HPDE6-E6E7 (cell line): ENCODE measurements at regions not wholly inside any gene's neighbourhood (a gene's known extent, or its start where the extent isn't known, plus 50 kb on each side); places are given as distances from the start of the nearest gene placed in this dataset.
"Not testable (repeated sequence)": the region's sequence is repeated elsewhere in the genome, so short reads cannot be mapped to it uniquely, and the experiment has no call there.

Experiments
- DNase-seq: peaks from one replicate; pipeline ENCODE4 v3.0.0; 2011; ENCODE audit warnings: missing footprints; ENCODE audit errors: extremely low spot score

DNA sequence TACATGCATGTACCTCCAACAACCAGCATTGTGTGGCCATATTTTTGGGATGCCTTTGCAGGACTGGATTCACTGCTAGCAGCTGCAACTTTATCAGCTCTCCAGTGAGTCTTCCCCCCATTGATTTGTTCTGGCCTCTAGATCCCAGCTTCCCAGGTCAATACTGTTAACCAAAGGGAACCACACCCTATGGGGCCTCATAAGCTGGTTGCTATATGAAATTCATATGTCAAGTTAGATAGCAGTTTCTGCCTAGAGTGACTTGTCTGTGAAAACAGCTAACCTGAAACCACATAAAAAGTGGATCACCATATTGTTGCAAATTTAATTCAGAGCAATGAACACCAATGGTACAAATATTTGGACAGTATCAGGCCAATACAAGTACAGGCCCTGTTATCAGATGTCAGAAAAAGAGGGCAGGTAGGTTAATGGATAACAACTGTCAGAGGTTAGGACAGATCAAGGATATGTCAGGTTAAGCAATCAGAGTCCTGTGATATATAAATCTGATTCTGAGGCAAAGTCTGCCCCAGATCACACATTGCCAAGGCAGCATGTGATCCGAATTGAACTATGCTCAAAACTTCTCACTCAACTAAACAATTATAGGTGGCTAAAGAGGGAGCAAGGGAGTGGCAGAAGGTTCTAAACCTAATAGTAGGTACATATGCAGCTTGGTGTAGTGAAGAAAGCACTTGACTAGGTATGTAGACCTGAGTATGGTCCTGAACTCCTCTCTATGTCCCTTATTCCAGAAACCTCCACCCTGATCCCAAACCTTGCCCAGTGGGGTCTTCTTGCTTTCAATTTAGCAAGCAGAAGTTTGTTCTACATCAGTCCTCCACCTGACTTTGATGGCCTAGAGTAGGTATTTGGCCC is 94.7 kb upstream of the FOXN2 start:
- no peak for DNase-seq

DNA sequence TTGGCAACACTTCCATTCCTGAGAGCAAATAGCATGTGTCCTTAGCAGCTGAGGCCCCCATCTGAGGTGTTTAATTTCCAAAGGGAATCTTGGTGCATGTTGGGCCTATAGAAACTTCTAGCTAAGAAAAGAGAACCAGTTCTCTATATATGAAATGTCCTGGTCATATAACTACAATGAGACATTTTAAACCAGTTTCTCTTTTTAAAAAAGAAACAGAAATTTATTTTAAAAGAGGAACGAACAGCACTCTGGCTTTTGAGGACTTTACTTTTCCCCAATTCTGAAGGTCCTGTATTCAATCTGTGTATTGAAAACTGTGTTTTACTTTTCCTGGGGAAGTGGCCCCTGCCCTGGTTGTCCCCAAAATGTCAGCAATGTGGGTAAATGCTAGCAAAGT is 94.0 kb upstream of the FOXN2 start:
- DNase-seq = no peak

DNA sequence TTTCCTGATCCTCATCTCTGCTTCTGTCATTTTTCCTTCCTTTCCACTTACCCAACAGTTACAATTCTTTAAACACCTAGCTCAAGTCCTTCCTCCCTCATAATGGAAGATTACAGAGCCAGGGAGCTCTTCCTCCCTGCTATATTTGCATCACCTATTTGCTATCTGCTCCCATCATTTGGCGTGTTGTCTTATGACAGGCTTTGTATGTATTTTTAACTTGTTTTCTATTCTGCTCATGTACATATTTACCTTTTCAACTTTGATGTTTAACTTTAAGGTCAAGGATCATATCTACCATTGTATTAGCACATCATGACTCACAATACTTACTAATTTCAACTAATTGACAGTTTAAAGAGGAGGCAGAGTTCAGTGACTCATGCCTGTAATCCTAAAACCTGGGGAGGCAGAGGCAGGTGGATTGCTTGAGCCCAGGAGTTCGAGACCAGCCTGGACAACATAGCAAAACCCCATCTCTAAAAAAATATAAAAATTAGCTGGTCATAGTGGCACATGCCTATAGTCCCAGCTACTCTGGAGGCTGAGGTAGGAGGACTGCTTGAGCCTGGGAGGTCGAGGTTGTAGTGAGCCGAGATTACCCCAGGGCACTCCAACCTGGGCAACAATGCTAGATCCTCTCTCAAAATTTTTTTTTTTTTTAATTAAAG is 92.5 kb upstream of the FOXN2 start:
- peak; percentile 50 for DNase-seq

DNA sequence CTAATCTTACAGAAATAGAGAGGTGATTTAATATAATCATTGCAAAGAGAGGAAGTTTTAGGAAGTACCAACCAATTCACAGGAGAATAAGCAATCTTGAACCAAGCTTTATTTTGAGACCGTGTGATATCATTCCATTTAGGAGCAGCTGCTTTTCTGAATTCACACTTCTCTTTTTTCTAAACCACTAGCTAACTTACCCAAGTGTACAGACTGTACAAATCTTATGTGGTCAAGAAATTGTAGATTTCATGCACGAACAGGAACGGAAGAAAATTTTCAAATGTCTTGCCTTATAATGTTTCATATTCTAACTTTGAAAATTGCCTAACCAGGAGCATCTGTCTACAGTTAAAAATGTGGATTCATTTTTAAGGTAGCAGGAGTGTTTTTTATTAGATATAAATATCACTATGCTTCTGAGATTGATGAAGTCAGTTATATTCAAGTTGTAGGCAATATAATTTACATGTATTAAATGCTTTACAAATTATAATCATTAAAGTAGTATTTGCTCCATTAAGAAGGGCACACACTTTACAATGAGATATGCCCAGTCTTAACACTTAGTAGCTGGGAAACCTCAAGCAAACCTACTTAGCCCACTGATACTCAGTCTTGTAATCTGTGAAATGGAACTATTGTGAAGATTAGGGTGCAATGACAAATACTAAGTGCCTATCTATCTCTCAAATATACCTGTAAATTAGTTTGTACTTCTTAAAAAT is 86.7 kb upstream of the FOXN2 start:
- DNase-seq = no peak

DNA sequence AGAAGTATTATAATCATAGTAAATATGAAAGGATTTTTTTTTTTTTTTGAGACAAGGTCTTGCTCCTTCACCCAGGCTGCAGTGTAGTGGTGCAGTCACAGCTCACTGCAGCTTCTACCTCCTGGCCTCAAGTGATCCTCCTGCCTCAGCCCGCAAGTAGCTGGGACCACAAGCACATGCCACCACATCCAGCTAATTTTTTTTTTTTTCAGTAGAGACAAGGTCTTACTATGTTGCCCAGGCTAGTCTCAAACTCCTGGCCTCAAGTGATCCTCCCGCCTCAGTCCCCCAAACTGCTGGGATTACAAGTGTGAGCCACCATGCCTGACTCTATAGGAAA is 86.2 kb upstream of the FOXN2 start:
- DNase-seq = no peak

DNA sequence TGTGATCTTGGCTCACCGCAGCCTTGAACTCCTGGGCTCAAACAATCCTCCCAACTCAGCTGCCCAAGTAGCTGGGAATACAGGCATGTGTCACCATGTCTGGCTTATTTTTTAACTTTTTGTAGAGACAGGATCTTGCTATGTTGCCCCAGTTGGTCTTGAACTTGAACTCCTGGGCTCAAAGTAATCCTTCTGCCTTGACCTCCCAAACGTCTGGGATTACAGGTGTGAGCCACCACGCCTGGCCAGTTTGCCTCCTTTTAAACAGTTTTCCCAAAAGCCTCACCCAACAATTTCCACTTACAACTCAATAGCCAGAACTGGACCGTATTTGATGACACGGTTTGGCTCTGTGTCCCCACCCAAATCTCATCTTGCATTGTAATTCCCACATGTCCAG is 85.4 kb upstream of the FOXN2 start:
- no peak for DNase-seq

DNA sequence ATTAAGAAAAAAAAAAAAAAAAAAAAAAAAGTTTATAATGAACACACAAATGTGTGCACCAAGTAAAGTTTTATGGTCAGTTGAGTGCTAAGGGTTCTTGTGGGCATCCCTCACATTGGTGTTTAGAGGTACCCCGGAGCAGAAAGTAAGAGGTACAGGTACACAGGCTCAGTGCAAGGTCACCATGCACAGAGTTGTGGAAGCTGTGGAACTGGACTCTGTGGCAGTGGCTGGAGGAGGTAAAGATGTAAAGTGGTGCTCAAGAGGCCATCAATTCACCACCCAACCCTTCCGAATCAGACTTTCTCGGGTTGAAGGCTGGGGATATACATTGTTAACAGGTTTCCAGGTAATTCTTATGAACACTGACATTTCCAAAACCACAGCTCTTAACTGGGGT is 83.6 kb upstream of the FOXN2 start:
- DNase-seq = no peak

DNA sequence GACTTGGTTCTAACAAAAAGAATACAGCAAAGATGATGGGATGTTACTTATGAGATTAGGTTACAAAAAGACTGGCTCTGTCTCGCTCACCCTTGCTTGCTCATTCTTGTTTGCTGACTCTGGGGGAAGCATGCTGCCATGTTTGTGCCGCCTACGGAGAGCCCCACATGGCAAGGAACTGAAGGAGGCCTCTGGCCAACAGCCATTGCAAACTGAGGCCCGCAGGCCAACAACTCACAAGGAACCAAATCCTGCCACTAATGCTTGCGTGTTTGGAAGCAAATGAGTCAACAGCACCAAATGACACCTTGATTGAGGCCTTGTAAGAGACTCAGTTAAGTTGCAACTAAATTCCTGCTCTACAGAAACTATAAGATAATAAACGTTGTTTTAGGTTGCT is 82.1 kb upstream of the FOXN2 start:
- DNase-seq = no peak

DNA sequence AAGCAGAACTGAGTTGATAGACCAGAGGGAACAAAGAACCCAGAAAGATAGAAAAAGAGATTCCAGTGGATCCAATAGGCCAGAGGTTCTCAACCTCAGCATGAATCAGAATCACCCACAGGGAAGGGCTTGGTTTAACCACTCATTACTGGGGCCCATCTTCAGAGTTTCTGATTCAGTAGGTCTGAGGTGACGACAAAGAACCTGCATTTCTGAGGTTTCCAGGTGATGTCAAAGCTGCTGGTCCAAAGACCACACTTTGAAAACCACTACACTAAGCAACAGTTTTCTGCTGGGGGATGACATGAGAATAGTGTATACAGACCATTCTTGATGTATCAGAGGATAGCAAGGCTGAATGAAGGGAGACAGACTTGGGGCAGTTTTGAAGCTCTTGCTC is 81.5 kb upstream of the FOXN2 start:
- no peak for DNase-seq

DNA sequence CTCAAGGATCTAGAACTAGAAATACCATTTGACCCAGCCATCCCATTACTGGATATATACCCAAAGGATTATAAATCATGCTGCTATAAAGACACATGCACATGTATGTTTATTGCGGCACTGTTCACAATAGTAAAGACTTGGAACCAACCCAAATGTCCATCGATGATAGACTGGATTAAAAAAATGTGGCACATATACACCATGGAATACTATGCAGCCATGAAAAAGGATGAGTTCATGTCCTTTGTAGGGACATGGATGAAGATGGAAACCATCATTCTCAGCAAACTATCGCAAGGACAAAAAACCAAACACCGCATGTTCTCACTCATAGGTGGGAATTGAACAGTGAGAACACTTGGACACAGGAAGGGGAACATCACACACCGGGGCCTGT is 80.7 kb upstream of the FOXN2 start:
- DNase-seq = not testable (repeated sequence)

DNA sequence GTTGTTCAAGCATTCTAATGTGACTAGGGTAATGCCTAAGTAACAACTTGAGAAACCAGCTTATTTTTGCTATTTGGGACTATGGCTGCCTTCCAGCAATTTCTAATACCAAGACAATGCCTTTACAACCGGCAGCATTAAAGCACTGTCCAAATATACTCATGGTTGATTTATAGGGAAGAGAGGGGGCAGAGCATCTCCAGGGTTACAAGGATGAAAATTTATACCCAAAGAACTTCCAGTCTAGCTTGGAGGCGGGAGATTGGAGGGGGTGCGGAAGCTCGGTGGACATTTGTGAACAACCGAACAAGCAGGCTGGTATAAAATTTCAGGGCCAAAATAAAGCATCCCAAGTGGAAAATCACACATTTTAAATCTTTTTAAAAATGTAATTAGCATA is 79.4 kb upstream of the FOXN2 start:
- no peak for DNase-seq

DNA sequence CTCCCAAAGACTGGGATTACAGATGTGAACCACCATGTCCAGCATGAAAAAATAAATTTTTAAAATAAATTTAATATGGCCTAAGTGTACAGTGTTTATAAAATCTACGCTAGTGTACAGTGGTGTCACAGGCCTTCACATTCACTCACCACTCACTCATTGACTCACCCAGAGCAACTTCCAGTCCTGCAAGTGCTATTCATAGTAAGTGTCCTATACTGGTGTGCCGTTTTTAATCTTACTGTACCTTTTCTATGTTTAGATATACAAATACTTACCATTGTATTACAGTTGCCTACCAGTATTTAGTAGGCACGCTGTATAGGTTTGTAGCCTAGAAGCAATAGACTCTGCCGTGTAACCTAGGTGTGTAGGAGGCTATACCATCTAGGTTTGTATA is 76.1 kb upstream of the FOXN2 start:
- no peak for DNase-seq

DNA sequence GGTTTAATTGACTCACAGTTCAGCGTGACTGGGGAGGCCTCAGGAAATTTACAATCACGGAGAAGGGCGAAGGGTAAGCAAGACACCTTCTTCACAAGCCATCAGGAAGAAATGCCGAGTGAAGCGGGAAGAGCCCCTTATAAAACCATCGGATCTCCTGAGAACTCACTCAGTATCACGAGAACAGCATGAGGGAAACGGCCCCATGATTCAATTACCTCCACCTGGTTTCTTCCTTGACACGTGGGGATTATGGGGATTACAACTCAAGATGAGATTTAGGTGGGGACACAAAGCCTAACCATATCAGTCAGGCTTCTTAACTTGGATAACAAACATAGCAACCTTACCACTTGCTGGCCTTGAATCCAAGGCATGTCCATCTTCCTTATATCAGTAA is 73.6 kb upstream of the FOXN2 start:
- DNase-seq = no peak

DNA sequence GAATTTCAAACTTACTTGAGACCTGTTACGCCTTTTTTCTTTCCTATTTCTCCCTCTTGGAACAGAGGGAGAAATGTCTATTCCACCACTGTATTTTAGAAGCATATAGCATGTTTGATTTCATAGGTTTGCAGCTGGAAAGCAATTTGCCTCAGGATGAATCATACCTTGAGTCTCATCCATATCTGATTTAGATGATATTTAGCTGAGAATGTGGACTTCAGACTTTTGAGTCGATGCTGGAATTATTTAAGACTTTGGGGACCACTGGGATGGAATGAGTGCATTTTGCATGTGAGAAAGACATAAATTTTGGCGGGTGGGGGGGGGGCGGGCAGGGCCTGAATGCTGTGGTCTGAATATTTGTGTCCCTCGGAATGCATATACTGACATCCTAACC is 67.3 kb upstream of the FOXN2 start:
- no peak for DNase-seq

DNA sequence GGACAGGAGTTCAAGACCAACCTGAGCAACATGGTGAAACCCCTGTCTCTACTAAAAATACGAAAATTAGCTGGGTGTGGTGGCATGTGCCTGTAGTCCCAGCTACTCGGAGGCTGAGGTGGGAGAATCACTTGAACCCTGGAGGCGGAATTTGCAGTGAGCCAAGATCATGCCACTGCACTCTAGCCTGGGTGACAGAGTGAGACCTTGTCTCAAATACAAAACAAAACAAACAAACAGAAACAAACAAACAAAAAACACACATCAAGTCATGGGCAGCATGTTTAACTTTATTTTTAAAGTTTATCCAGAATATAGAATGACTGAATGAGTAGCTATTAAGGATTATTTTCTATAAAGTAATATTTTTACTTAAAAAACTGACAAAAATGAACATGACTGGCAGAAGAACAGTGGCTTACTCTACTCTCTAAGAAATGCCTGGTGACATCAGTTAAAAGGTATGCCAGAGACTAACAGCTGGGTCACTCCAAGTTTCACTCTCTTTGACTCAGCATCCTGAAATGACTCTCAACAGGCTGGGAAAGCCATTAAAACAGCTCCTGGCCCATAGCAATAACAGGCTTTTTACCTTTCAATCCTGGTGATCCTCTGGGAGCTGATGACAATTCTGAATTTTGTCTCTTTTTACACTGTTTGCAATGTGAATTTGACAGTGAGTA is 66.1 kb upstream of the FOXN2 start:
- DNase-seq = peak; percentile 71

DNA sequence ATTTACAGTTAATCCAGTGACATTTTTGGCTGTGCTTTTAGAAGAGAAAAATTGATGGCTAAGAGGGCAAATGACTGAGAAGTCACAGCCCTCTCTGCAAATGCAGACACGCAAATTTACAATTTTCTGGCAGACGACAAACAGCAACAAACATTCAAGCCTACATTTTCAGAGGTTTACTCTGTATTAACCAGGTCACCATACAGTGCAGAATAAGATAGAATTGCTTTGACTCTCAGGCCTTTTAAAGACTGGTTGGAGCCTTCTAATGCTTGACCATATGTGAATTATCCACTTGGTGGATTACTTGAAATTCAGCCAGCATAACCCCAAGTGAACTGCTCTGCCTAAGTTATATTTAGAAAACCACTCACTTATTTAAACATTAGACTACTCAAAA is 65.5 kb upstream of the FOXN2 start:
- no peak for DNase-seq

DNA sequence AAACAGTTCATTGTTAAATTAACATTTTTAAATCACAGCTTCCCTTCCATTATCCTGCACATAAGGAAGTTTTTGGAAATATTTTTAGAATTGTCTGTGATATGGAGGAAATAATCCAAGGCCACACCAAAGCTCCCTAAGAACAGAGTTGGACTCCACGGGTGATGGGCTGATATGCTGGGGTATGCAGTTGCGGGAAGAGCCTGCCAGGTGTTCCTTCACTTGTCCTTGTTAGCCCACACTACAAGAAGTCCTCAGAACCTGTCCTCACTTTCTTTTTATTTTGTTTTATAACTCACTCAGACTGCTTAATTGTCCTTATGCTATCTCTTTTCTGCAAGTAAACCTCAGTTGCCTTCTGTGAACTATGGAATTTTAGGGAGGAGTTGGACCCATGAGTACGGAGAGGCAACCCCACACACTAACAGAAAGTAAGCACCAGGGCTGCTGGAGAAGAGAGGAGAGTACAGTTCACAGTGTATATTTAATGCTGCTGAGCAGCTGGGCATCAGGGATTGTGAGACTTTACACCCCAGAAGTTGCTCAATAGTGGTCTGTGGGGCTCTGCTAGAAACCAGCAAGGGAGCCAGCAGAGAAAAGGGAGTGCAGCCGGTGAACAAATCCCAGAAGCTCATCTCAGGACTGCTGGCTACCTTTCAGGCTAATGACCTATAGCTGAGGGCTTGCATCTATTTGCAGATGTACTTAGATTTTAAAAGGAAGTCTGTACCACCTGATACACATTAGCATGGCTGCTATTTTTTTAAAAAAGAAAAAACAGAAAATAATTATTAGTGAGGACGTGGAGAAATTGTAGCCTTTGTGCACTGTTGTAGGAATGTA is 64.6 kb upstream of the FOXN2 start:
- no peak for DNase-seq

DNA sequence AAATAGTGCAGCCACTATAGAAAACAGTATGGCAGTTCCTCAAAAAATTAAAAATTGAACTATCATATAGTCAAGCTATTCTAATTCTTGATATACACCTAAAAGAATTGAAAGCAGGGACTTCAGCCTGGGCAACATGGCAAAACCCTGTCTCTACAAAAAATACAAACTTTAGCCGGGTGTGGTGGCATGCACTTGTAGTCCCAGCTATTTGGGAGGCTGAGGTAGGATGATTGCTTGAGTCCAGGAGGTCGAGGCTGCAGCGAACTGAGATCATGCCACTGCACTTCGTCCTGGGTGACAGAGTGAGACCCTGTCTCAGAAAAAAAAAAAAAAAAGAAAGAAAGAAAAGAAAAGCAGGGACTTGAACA is 64.0 kb upstream of the FOXN2 start:
- DNase-seq = no peak

DNA sequence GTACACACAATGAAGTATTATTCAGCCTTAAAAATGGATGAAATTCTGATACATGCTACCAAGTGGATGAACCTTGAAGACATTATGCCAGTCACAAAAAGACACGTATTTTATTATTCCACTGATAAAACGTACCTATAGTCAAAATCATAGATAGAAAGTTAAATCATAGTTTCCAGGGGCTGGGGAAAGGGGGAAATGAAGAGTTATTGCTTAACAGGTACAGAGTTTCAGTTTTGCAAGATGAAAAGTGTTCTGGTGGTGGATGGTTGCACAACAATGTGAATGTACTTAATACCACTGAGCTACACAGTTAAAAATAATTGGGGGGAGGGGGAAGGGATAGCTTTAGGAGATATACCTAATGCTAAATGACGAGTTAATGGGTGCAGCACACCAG is 63.5 kb upstream of the FOXN2 start:
- DNase-seq = no peak

DNA sequence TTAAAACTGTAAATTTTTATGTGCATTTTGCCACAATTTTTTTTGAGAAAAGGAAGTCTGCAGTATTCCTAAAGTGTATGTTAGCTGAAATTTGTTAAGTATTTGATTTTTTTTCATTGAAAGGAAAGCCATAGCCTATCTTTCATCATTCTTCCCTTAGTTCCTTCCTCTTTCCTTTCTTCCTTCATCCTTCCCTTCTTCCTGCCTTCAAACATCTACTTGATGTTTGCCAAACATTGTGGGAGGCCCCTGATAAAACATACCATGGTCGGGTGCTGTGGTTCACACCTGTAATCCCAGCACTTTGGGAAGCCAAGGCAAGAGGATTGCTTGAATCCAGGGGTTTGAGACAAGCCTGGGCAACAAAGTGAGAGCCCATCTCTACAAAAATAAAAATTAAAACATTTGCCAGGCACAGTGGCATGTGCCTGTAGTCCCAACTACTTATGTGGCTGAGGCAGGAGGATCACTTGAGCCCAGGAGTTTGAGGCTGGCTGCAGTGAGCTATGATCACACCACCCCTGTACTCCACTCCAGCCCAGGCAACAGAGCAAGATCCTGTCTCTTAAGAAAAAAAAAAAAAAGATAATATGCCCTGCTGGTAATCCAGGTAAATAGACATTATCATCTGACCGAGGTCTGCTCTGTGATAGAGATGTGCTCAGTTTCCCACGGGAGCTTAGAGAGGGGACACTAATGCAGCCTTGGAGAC is 62.9 kb upstream of the FOXN2 start:
- DNase-seq = no peak

DNA sequence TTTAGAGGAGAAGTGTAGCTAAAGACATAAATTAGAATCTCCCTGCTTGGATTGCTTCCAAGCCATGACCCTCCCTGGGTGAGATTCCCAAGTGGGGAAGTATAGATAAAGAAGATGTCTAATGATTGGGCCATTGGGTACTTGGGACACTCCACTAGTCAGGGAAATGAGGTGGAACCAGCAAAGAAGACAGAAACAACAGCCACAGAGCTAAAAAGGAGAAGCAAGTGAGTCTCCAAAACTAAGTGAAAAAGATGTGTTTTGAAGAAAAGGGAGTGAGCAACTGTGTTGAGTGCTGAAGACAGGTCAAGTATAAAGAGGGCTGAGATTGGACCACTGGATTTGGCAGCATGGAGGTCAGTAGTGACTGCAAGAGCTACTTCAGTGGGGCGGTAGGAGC is 61.2 kb upstream of the FOXN2 start:
- no peak for DNase-seq
